Posterior cingulate gyrus (tissue), 11 donors: ENCODE measurements at regions not wholly inside any gene's neighbourhood (a gene's known extent, or its start where the extent isn't known, plus 50 kb on each side); places are given as distances from the start of the nearest gene placed in this dataset.
A peak's percentile ranks its signal among the peaks of the same experiment; 100 is the strongest.
"Not testable (repeated sequence)": the region's sequence is repeated elsewhere in the genome, so short reads cannot be mapped to it uniquely, and the experiment has no call there.

Source experiments
- DNase-seq, 10 donors: peaks; one replicate each; pipeline versions ENCODE4 v3.0.0 to v3.0.0-alpha.2; 2020 to 2021; ENCODE audit warnings: mixed read lengths in 3 of 10
- intact Hi-C: fragments of 100-400 bp; cut with DNase I; formaldehyde crosslinking; loops from one replicate; pipeline ENCODE4 v1.15.1; 2023

GRCh38 chr1:232859216-232859615 lies 54.0 kb downstream of the MAP10 start:
- no peak for DNase-seq
- intact Hi-C loops, result no loop called here

GRCh38 chr1:232861107-232861506 lies 55.9 kb downstream of the MAP10 start:
- intact Hi-C loops, result no loop called here
- no peak for DNase-seq

- DNase-seq, result no peak
- intact Hi-C loops, result no loop called here
Measured at GRCh38 chr1:232863544-232864275, 58.5 kb downstream of the MAP10 start.

GRCh38 chr1:232865102-232865931 lies 60.1 kb downstream of the MAP10 start:
- DNase-seq, result peak in 2 of 10 donors; percentile 19 to 73
- intact Hi-C loops, result no loop called here

- intact Hi-C loops, result no loop called here
- no peak for DNase-seq
Measured at GRCh38 chr1:232868793-232869491, 63.7 kb downstream of the MAP10 start.

GRCh38 chr1:232871291-232871969 lies 66.2 kb downstream of the MAP10 start:
- intact Hi-C loops, result not testable (repeated sequence)
- DNase-seq, result peak in 1 of 10 donors; percentile 83

- no peak for DNase-seq
- intact Hi-C loops, result no loop called here
Measured at GRCh38 chr1:232872284-232872683, 67.1 kb downstream of the MAP10 start.

GRCh38 chr1:232872738-232873137 lies 67.5 kb downstream of the MAP10 start:
- no peak for DNase-seq
- intact Hi-C loops, result no loop called here

GRCh38 chr1:232873412-232873811 lies 68.2 kb downstream of the MAP10 start:
- intact Hi-C loops, result no loop called here
- DNase-seq, result no peak

- intact Hi-C loops, result no loop called here
- DNase-seq, result no peak
Measured at GRCh38 chr1:232873931-232874330, 68.7 kb downstream of the MAP10 start.

GRCh38 chr1:232875536-232875935 lies 70.3 kb downstream of the MAP10 start:
- DNase-seq, result no peak
- intact Hi-C loops, result no loop called here

- intact Hi-C loops, result no loop called here
- DNase-seq, result no peak
Measured at GRCh38 chr1:232876506-232877364, 71.5 kb downstream of the MAP10 start.

GRCh38 chr1:232877365-232878028 lies 72.3 kb downstream of the MAP10 start:
- no peak for DNase-seq
- intact Hi-C loops, result no loop called here

- intact Hi-C loops, result no loop called here
- no peak for DNase-seq
Measured at GRCh38 chr1:232878086-232878485, 72.3 kb upstream of the NTPCR start.

GRCh38 chr1:232880354-232880753 lies 70.1 kb upstream of the NTPCR start:
- peak in 5 of 10 donors; percentile 21 to 86 (median 48) for DNase-seq
- intact Hi-C loops, result no loop called here

GRCh38 chr1:232883992-232884661 lies 66.3 kb upstream of the NTPCR start:
- DNase-seq, result no peak
- intact Hi-C loops, result no loop called here

- intact Hi-C loops, result no loop called here
- no peak for DNase-seq
Measured at GRCh38 chr1:232886271-232886670, 64.1 kb upstream of the NTPCR start.

- intact Hi-C loops, result no loop called here
- no peak for DNase-seq
Measured at GRCh38 chr1:232890340-232890943, 60.0 kb upstream of the NTPCR start.
